ENCODE measurements at regions not wholly inside any gene's neighbourhood (a gene's known extent, or its start where the extent isn't known, plus 50 kb on each side); places are given as distances from the start of the nearest gene placed in this dataset.

DNA sequence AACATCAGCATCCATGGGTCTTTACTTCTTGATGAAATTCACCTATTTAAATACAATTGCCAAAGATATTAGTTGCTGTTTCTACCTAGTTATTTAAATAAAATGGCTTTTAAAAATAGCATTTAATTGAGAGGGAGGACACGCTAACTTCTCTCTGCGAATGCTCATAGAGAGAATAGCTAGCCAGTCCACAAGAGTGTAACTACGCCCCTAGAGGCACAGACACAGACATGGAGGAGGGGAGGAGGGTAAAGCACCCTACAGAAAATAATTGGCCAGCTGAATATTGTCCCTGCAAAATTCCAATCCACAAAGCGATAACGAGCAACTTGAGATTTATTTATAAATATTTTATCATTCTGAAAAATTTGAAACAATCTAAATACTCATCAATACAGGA, 97.0 kb upstream of the PAPOLG start:
- no peak for DNase-seq

GRCh38 chr2:60661073-60661738, 94.9 kb upstream of the PAPOLG start:
- no peak for DNase-seq

- DNase-seq = no peak
These were observed 93.3 kb upstream of the PAPOLG start for GRCh38 chr2:60662781-60663180.

GRCh38 chr2:60671966-60672365, 84.1 kb upstream of the PAPOLG start:
- DNase-seq = no peak

- peak; percentile 90 for DNase-seq
These were observed 81.4 kb upstream of the PAPOLG start for GRCh38 chr2:60674524-60675165.

DNA sequence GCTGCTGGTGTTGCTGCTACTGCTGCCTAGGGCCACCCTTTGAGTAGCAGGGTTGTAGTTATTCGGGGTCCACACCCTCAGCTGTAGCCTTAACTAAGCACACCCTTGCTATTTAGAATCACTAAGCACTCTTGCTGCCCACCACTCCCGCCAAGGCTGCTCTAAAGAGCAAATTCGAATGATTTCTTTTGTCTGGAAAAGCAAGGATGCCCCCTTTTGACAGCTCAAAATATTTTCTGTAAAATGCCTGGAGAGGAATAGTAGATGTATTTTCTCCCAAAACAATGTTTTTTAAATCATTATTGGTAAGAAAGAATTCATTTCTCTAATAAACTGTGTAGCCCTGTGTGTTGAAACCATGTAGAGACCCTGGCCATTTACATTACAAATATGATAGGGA, 80.8 kb upstream of the PAPOLG start:
- no peak for DNase-seq

DNA sequence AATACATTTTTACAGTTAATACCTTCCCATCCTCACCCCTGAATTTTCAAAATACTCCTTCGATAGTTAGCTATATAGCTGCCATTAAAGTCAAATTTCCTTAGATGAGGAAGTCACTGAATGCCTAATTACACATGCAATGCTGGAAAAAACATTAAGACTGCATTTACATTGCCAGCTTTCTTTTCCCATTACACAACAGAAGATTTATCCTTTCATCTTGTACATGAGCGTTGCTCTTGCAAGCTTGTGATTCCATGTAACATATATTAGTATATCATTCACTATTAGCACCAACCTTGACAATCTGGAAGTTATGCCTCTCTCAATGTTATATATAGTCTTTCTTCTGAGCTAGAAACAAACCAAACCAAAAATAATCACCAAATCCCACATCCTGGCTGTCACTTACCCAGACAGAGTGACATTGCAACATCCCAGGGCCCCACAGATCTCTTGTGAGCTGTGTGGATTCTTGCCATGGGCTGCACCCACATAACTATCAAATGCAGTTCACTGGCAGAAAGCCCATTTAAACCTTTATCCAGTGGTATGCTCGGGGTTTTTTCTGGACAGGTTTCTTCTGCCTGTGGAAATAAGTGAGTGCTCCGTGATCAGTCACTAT, 79.2 kb upstream of the PAPOLG start:
- DNase-seq = peak; percentile 5

GRCh38 chr2:60677356-60677755, 78.7 kb upstream of the PAPOLG start:
- DNase-seq = no peak

GRCh38 chr2:60678551-60678950, 77.5 kb upstream of the PAPOLG start:
- no peak for DNase-seq

- DNase-seq = no peak
These were observed 76.9 kb upstream of the PAPOLG start for GRCh38 chr2:60679036-60679780.

- DNase-seq = no peak
These were observed 62.5 kb upstream of the PAPOLG start for GRCh38 chr2:60693551-60693950.

GRCh38 chr2:60695793-60696192, 60.3 kb upstream of the PAPOLG start:
- DNase-seq = no peak

DNA sequence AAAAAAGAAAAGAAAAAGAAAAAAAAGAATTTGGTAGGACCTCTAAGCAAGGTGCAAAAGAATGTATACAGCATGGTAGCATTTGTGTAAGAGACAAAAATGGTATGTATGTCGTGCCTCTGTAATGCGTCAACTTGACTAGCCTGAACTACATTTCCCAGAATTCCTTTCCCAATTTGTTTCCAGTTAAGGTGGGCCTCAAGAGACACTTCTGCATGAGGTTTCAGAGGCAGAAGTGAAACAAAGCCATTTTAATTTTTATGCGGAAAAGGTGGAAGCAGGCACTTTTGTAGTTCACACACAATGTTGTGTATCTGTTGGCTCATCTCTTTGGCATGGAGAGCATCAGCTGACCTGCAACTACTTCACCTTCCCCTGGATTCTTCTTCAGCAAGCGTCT, 56.5 kb upstream of the PAPOLG start:
- DNase-seq = no peak

GRCh38 chr2:60706021-60706420, 50.0 kb upstream of the PAPOLG start:
- no peak for DNase-seq
